ENCODE measurements at regions not wholly inside any gene's neighbourhood (a gene's known extent, or its start where the extent isn't known, plus 50 kb on each side); places are given as distances from the start of the nearest gene placed in this dataset.

- TF ChIP-seq EZH2 (IDR thresholded peaks at IDR 0.05; ENCODE audit: low read length, missing control alignments), result no peak
- TF ChIP-seq CTCF (conservative IDR thresholded peaks at IDR 0.05 in 1 of 2, IDR thresholded peaks at IDR 0.05 in 1 of 2; ENCODE audit: low read depth in 1 of 2, low read length in 2 of 2), result no peak
- no peak overlapping the region for H3K9ac ChIP-seq (ENCODE audit: insufficient read depth, low read length)
- H3K9me3 ChIP-seq (ENCODE audit: control insufficient read depth, insufficient read depth, low read depth, low read length), result no peaks in the 10 kb centered on the region
- no peak overlapping the region for H2AFZ ChIP-seq (ENCODE audit: low read length)
- H3K27ac ChIP-seq (ENCODE audit: insufficient read depth, low read length), result no peak overlapping the region
- no peak overlapping the region for H3K4me3 ChIP-seq (replicated peaks in 1 of 4; ENCODE audit: control extremely low read depth in 1 of 4, insufficient read depth in 1 of 4, low read depth in 3 of 4, low read length in 4 of 4)
- no peak overlapping the region for H3K4me2 ChIP-seq (ENCODE audit: extremely low read depth, insufficient read depth, low read length)
- no peaks in the 10 kb centered on the region for H4K20me1 ChIP-seq (ENCODE audit: control insufficient read depth, extremely low read depth, insufficient read depth, low read length)
- DNase-seq (ENCODE audit: low read depth in 2 of 2), result no peak
- H3K36me3 ChIP-seq (ENCODE audit: control insufficient read depth, insufficient read depth, low read length), result no peaks in the 10 kb centered on the region
- H3K27me3 ChIP-seq (ENCODE audit: control insufficient read depth, insufficient read depth, low read length), result peaks cover 2% of the 10 kb centered on the region
- no peaks in the 10 kb centered on the region for H3K4me1 ChIP-seq (ENCODE audit: control insufficient read depth, extremely low read depth, insufficient read depth, low read length)
- no peaks in the 10 kb centered on the region for H3K79me2 ChIP-seq (ENCODE audit: control insufficient read depth, insufficient read depth, low read length)
These were observed 289.8 kb upstream of the HABP2 start for GRCh38 chr10:113263056-113263455.

GRCh38 chr10:113264333-113265131 lies 288.3 kb upstream of the HABP2 start:
- H3K4me3 ChIP-seq (replicated peaks in 1 of 4; ENCODE audit: control extremely low read depth in 1 of 4, insufficient read depth in 1 of 4, low read depth in 3 of 4, low read length in 4 of 4), result no peak overlapping the region
- H3K9me3 ChIP-seq (ENCODE audit: control insufficient read depth, insufficient read depth, low read depth, low read length), result no peaks in the 10 kb centered on the region
- H3K4me2 ChIP-seq (ENCODE audit: extremely low read depth, insufficient read depth, low read length), result no peak overlapping the region
- no peak overlapping the region for H3K9ac ChIP-seq (ENCODE audit: insufficient read depth, low read length)
- no peak overlapping the region for H2AFZ ChIP-seq (ENCODE audit: low read length)
- TF ChIP-seq EZH2 (IDR thresholded peaks at IDR 0.05; ENCODE audit: low read length, missing control alignments) (no peak), CTCF (conservative IDR thresholded peaks at IDR 0.05 in 1 of 2, IDR thresholded peaks at IDR 0.05 in 1 of 2; ENCODE audit: low read depth in 1 of 2, low read length in 2 of 2) (no peak)
- no peak for DNase-seq (ENCODE audit: low read depth in 2 of 2)
- H3K27ac ChIP-seq (ENCODE audit: insufficient read depth, low read length), result no peak overlapping the region
- peaks cover 2% of the 10 kb centered on the region for H3K27me3 ChIP-seq (ENCODE audit: control insufficient read depth, insufficient read depth, low read length)
- no peaks in the 10 kb centered on the region for H4K20me1 ChIP-seq (ENCODE audit: control insufficient read depth, extremely low read depth, insufficient read depth, low read length)
- H3K79me2 ChIP-seq (ENCODE audit: control insufficient read depth, insufficient read depth, low read length), result no peaks in the 10 kb centered on the region
- H3K36me3 ChIP-seq (ENCODE audit: control insufficient read depth, insufficient read depth, low read length), result no peaks in the 10 kb centered on the region
- no peaks in the 10 kb centered on the region for H3K4me1 ChIP-seq (ENCODE audit: control insufficient read depth, extremely low read depth, insufficient read depth, low read length)

GRCh38 chr10:113266147-113266546 lies 286.7 kb upstream of the HABP2 start:
- no peak overlapping the region for H3K9ac ChIP-seq (ENCODE audit: insufficient read depth, low read length)
- H3K4me3 ChIP-seq (replicated peaks in 1 of 4; ENCODE audit: control extremely low read depth in 1 of 4, insufficient read depth in 1 of 4, low read depth in 3 of 4, low read length in 4 of 4), result no peak overlapping the region
- H3K4me1 ChIP-seq (ENCODE audit: control insufficient read depth, extremely low read depth, insufficient read depth, low read length), result no peaks in the 10 kb centered on the region
- TF ChIP-seq CTCF (conservative IDR thresholded peaks at IDR 0.05 in 1 of 2, IDR thresholded peaks at IDR 0.05 in 1 of 2; ENCODE audit: low read depth in 1 of 2, low read length in 2 of 2) (no peak), EZH2 (IDR thresholded peaks at IDR 0.05; ENCODE audit: low read length, missing control alignments) (no peak)
- no peaks in the 10 kb centered on the region for H3K36me3 ChIP-seq (ENCODE audit: control insufficient read depth, insufficient read depth, low read length)
- no peak overlapping the region for H3K27ac ChIP-seq (ENCODE audit: insufficient read depth, low read length)
- H2AFZ ChIP-seq (ENCODE audit: low read length), result no peak overlapping the region
- H3K4me2 ChIP-seq (ENCODE audit: extremely low read depth, insufficient read depth, low read length), result no peak overlapping the region
- H3K9me3 ChIP-seq (ENCODE audit: control insufficient read depth, insufficient read depth, low read depth, low read length), result no peaks in the 10 kb centered on the region
- H3K79me2 ChIP-seq (ENCODE audit: control insufficient read depth, insufficient read depth, low read length), result no peaks in the 10 kb centered on the region
- H3K27me3 ChIP-seq (ENCODE audit: control insufficient read depth, insufficient read depth, low read length), result peaks cover 2% of the 10 kb centered on the region
- DNase-seq (ENCODE audit: low read depth in 2 of 2), result no peak
- no peaks in the 10 kb centered on the region for H4K20me1 ChIP-seq (ENCODE audit: control insufficient read depth, extremely low read depth, insufficient read depth, low read length)

All from fibroblast of lung (primary cell).